ENCODE measurements at regions not wholly inside any gene's neighbourhood (a gene's known extent, or its start where the extent isn't known, plus 50 kb on each side); places are given as distances from the start of the nearest gene placed in this dataset.

DNA sequence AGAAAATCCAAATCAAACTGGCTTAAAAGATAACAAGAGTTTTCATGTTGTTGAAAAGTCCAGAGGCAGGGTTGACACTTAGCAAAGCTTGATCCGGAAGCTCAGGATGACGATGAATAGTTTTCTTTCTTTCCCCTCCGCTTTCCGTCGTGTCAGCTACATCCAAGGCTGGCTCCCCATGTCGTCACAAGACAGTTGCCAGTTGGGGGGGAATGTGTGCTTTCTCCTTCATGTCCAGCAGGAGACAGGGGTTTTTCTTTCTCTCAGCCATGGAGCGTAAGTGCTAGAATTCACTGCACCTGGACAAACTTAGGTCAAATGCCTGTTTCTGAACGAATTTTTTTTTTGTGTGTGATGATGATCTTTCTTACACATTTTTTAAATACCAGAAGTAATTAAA lies 273.8 kb upstream of the RGMA start:
- Histone ChIP-seq H2BK20ac (ENCODE audit: low read length) (no peak overlapping the region), H4K91ac (replicated peaks; ENCODE audit: insufficient read length, low read length) (no peak overlapping the region), H2BK12ac (ENCODE audit: low read depth, low read length) (no peak overlapping the region), H3K79me1 (ENCODE audit: low read depth, low read length) (no peaks in the 10 kb centered on the region), H2BK120ac (replicated peaks; ENCODE audit: low read depth, low read length) (no peak overlapping the region), H4K20me1 (replicated peaks in 1 of 2; ENCODE audit: control insufficient read depth in 1 of 2, insufficient read depth in 2 of 2, low read length in 2 of 2) (no peaks in the 10 kb centered on the region), H2BK5ac (ENCODE audit: low read depth, low read length) (no peak overlapping the region), H3K56ac (replicated peaks; ENCODE audit: insufficient read length, low read depth, low read length) (no peak overlapping the region), H4K8ac (ENCODE audit: extremely low read depth, insufficient read depth, low read length) (no peak overlapping the region), H3K36me3 (ENCODE audit: control insufficient read depth in 2 of 4, insufficient read depth in 4 of 4, low read length in 3 of 4) (no peaks in the 10 kb centered on the region), H3K27me3 (replicated peaks in 1 of 4; ENCODE audit: control insufficient read depth in 3 of 4, extremely low read depth in 1 of 4, insufficient read depth in 3 of 4, low read length in 3 of 4) (peaks cover 10 to 48% (median 42%) of the 10 kb centered on the region in 4 experiments; a peak in 6 of 7 replicates), H3K23me2 (ENCODE audit: low read depth, low read length) (peaks cover 4% of the 10 kb centered on the region; the same call in 1 of the 2 replicates), H2AK5ac (ENCODE audit: low read depth, low read length) (no peak overlapping the region), H3K4ac (replicated peaks; ENCODE audit: insufficient read length, low read depth, low read length) (no peak overlapping the region), H3K4me3 (ENCODE audit: extremely low read depth in 1 of 4, insufficient read depth in 2 of 4, low read depth in 3 of 4, low read length in 4 of 4) (peak overlapping the region in 1 of 4 experiments; percentile 25; a peak in 1 of 8 replicates), H3K23ac (ENCODE audit: insufficient read length) (no peak overlapping the region), H3K14ac (ENCODE audit: insufficient read length) (no peak overlapping the region), H3K27ac (ENCODE audit: low read depth, low read length) (no peak overlapping the region), H3K4me2 (ENCODE audit: insufficient read depth in 1 of 2, low read depth in 2 of 2, low read length in 2 of 2) (peak overlapping the region; percentile 60 to 85), H4K5ac (ENCODE audit: insufficient read length, low read depth, low read length) (no peak overlapping the region), H3K9me3 (ENCODE audit: insufficient read depth in 2 of 2, low read depth in 1 of 2, low read length in 1 of 2) (no peaks in the 10 kb centered on the region), H3K4me1 (replicated peaks in 1 of 4; ENCODE audit: control insufficient read depth in 3 of 4, insufficient read depth in 4 of 4, low read length in 3 of 4) (peaks cover 4 to 24% (median 20%) of the 10 kb centered on the region in 4 experiments), H2AFZ (ENCODE audit: low read length) (no peak overlapping the region), H3K18ac (ENCODE audit: extremely low read depth, low read length) (no peak overlapping the region), H3K79me2 (ENCODE audit: control insufficient read depth in 1 of 2, insufficient read depth in 2 of 2, low read length in 2 of 2) (no peaks in the 10 kb centered on the region), H3K9ac (replicated peaks in 1 of 4; ENCODE audit: extremely low read depth in 1 of 4, low read depth in 3 of 4, low read length in 3 of 4) (no peak overlapping the region), H2BK15ac (ENCODE audit: low read length) (no peak overlapping the region)
- 34% methylated on average over 8 of the region's 8 CpGs; no CpG with 5 or more reads in 1 of the 2 experiments for WGBS, 2 experiments (ENCODE audit: extremely low coverage in 1 of 2, insufficient coverage in 1 of 2, insufficient read length in 1 of 2, insufficient replicate concordance in 2 of 2, low coverage in 1 of 2, low lambda C conversion rate in 2 of 2, missing lambda C conversion rate in 1 of 2)
- FAIRE-seq (no peak), DNase-seq (ENCODE audit: low read depth in 1 of 2, low spot score in 2 of 2) (no peak)
- ChIA-PET POLR2A (ENCODE audit: partially characterized antibody) (interaction anchor here (0.6 to 1.3 kb wide), 2 partner anchors 29 to 60 kb away, joined by 4 to 7 read pairs; no protein-coding TSS in a partner anchor), CTCF (ENCODE audit: partially characterized antibody) (interaction anchor here (0.7 to 2.0 kb wide), 10 partner anchors 11 to 758 kb away, joined by 3 to 8 read pairs (median 3); partner anchors contain the start of gene RGMA)
- TF ChIP-seq CHD1 (IDR thresholded peaks at IDR 0.05; ENCODE audit: low read depth, low read length) (no peak), JUN (IDR thresholded peaks at IDR 0.05; ENCODE audit: low read depth, low read length) (no peak), CHD2 (IDR thresholded peaks at IDR 0.05; ENCODE audit: low read length) (no peak), TBP (IDR thresholded peaks at IDR 0.05; ENCODE audit: low read depth, low read length) (no peak), NANOG (IDR thresholded peaks at IDR 0.05; ENCODE audit: insufficient read depth, low read depth, low read length, poor library complexity, severe bottlenecking) (no peak), TAF1 (IDR thresholded peaks at IDR 0.05; ENCODE audit: low read depth, low read length) (no peak)
- TF ChIP-seq, protein P1, sequence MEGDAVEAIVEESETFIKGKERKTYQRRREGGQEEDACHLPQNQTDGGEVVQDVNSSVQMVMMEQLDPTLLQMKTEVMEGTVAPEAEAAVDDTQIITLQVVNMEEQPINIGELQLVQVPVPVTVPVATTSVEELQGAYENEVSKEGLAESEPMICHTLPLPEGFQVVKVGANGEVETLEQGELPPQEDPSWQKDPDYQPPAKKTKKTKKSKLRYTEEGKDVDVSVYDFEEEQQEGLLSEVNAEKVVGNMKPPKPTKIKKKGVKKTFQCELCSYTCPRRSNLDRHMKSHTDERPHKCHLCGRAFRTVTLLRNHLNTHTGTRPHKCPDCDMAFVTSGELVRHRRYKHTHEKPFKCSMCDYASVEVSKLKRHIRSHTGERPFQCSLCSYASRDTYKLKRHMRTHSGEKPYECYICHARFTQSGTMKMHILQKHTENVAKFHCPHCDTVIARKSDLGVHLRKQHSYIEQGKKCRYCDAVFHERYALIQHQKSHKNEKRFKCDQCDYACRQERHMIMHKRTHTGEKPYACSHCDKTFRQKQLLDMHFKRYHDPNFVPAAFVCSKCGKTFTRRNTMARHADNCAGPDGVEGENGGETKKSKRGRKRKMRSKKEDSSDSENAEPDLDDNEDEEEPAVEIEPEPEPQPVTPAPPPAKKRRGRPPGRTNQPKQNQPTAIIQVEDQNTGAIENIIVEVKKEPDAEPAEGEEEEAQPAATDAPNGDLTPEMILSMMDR (IDR thresholded peaks at IDR 0.05; ENCODE audit: control extremely low read depth in 1 of 3, insufficient read depth in 1 of 3, low read depth in 1 of 3, low read length in 3 of 3), result peak in 2 of 3 experiments; percentile 8 to 22; a peak in 2 of 4 replicates

Measured in H1 (cell line).